Stimulated activated CD8-positive, alpha-beta memory T cell treated with anti-CD3 and anti-CD28 coated beads, Interleukin-7, amount 100 ng/mL, for 4 hours (primary cell): ENCODE measurements at regions not wholly inside any gene's neighbourhood (a gene's known extent, or its start where the extent isn't known, plus 50 kb on each side); places are given as distances from the start of the nearest gene placed in this dataset.

ENCODE experiments used
- DNase-seq, 2 donors: peaks; one replicate each; pipeline ENCODE4 v3.0.0-alpha.2; 2020; ENCODE audit warnings: low read depth in 2 of 2

GRCh38 chrY:14139521-14139920, 83.5 kb downstream of the VCY1B start:
- DNase-seq, result no peak

- DNase-seq, result no peak
These were observed 89.6 kb downstream of the VCY1B start for GRCh38 chrY:14145614-14146013.

DNA sequence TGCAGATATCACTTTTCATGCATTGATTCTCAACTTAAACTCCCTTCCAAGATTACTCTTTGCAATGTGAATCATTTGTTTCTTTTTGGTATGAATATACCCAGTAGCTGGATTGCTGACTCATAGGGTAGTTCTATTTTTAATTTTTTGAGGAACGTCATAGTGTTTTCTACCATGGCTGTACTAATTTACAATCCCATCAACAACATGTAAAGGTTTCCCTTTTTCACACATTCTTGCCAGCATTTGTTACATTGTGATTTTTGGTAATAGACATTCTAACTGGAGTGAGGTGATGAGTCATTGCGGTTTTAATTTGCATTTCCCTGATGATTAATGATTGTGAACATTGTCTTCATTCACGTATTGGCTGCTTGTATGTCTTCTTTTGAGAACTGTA, 126.7 kb downstream of the VCY1B start:
- DNase-seq, result no peak

DNA sequence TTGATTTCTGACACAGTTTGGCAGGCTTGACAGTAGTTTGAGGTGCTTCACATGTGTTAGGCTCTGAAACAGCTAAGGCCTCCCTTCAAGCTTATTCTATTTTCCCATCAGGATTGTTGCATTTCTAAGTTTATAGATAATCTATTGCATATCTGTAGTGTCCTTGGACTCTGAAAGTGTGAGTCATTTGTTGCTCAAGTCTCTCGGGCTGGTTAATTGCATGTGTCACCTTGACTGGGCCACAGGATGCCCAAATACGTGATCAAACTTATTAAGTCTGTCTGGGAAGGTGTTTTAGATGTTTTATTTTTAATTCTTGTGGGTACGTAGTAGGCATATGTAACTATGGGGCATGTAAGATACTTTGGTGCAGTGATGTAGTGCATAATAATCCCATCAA, 166.0 kb downstream of the VCY1B start:
- DNase-seq, result no peak

- no peak for DNase-seq
These were observed 175.7 kb downstream of the VCY1B start for GRCh38 chrY:14231703-14232102.

DNA sequence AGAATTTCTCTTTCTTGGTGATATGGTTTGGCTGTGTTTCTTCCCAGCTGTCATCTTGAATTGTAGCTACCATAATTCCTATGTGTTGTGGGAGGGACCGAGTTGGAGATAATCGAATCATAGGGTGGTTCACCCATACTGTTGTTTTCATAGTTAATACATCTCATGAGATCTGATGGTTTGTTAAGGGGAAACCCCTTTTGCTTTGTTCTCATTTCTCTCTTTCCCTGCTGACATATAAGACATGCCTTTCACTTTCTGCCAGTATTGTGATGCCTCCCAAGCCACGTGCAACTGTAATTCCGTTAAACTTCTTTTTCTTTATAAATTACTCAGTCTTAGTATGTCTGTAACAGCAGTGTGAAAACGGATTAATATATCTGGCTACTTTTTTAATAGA, 179.0 kb downstream of the VCY1B start:
- DNase-seq, result no peak

DNA sequence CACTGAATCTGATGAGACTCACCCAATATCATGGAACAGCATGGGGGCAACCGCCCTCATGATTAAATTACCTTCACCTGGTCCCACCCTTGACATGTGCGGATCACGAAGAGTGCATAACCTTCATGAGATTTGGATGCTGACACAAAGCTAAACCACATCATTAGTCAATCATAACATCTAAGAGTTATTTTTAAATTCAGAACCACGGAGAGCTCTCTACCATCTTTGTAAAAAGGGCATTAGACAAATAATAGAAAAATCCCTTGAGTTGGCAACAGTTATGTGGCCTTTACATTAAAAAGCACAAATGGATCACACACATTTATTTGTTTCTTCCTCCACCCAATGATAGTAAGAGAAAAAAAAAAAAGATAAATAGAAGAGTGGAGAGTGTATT, 182.2 kb downstream of the VCY1B start:
- DNase-seq, result no peak

GRCh38 chrY:14246948-14247347, 190.9 kb downstream of the VCY1B start:
- no peak for DNase-seq

DNA sequence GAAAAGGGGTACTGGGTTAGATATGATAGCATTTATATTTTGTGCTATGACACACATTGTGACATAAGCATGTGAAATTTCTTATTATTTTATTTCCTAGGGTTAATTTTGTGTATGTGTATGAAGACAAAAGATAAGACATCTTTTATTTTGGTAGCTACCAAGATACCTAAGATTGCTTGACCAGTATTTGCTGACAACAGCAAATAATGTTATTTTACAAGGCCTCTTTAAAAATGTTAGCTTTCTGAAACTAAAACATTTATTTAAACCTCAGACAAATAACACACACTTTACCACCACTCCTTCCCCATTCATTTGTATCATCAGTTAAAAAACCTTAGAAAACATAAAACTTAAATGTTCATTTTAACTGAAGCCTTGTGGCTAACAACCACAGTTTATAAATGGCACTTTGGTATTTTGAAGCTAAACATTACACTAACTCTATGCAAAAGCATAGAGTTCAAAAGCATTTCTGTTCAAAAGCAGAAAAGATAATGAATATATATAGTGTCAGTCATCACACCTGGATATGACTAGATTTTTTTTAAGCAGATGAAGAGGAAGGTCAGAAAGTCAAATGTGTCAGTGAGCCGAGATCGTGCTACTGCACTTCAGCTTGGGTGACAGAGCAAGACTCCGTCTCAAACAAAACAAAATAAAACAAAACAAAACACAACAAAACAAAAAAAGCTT, 193.0 kb downstream of the VCY1B start:
- DNase-seq, result no peak

GRCh38 chrY:14255965-14256816, 200.2 kb downstream of the VCY1B start:
- DNase-seq, result no peak

GRCh38 chrY:14256817-14257168, 200.8 kb downstream of the VCY1B start:
- no peak for DNase-seq

GRCh38 chrY:14277029-14277428, 221.0 kb downstream of the VCY1B start:
- no peak for DNase-seq

DNA sequence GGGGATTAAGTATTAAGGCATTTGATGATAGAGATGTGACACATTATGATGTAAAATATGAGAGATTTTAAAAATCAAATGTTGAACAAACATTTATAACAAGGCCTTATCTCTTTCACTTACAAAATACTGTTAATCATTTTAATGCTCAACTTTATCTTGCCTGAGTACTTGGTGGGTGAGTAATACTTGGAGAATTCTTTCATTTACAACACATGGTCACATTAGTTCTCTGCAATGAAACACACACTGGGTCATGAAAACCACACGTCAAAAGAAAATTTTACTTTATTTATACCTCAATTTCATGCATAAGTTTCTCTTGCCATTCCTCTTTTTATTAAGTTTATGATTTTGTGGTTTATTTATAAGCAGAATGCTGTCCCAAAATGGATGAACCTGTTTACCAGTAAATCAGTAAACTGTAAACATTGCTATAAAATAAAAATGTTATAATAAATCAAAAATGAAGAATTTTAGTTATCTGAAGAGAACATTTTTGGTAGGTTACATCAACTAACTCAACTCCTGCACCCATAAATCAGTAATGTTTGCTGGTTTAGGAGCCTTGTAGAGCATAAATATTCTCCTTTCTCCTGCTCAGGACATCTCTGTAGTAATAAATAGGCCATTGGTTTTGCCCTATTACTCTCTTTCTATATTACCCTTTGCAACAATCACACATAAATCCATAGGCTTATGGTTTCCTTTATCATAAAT, 233.5 kb upstream of the NLGN4Y start:
- no peak for DNase-seq

DNA sequence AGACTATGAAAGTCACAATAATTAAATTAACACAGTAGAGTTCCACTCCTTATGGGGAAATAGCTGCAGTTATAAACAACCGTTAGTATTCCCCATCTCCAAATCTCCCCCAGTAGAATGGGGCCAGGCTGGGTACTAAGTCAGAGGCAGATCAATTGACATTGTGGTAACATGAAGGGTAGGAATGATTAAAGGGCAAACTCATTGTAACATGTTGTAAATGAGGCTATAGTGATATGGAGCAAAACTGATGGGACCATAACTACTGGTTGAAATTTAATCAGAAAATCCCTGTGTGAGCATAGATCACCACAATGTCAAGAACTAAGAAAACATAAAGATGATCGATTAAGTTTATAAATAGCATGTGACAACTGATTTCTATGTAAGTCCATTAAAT, 231.9 kb upstream of the NLGN4Y start:
- no peak for DNase-seq

- no peak for DNase-seq
These were observed 223.6 kb upstream of the NLGN4Y start for GRCh38 chrY:14300775-14301174.

- DNase-seq, result no peak
These were observed 222.8 kb upstream of the NLGN4Y start for GRCh38 chrY:14301552-14301951.

DNA sequence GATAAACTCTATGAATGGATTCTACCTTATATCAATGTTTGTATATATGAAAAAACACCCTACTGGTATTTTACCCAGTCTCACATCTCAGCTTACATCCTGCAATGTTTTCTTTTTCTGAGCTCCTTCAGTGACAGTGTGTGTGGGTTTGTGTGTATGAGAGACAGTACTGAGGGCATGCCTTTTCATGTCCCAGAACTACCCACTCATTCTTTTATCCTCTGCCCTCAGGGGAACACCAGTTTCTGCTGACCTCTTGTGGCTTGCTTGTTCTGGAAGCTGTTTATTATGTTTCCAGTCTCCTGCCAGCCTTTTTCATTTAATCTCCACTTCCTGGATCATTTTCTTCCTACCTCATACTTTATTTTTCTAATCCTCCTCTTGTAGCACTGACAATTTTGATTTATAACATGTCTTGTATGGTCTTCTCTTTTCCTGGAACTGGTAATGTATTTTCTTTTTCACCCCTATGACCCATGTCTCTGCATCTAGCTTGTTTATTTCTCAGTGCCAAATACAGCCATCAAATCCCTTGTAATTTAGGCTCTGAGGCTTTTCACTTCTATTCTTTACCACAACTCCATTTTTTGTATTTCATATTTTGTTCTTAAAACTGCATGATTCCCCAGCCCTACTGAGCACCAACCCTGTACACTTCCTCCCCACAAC, 195.5 kb upstream of the NLGN4Y start:
- no peak for DNase-seq

- DNase-seq, result no peak
These were observed 194.0 kb upstream of the NLGN4Y start for GRCh38 chrY:14330362-14330761.

DNA sequence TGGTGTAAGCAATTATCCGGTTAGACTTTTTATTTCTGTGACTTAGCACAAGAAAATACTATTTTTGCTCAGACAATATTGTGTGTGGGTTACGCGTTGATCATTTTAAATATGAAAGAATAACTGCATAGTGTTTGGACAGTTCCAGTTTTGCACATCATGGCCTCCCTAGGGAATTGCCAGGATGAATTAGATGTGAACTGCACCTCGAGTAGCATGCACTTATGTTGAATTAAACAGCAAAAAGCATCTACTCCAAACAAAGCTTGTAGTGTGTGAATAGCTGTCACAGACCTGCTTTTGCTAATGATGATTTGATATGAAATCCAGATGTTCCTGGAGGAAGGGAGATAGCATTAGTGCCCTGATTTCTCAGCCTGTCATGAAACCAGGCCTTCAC, 184.8 kb upstream of the NLGN4Y start:
- no peak for DNase-seq

DNA sequence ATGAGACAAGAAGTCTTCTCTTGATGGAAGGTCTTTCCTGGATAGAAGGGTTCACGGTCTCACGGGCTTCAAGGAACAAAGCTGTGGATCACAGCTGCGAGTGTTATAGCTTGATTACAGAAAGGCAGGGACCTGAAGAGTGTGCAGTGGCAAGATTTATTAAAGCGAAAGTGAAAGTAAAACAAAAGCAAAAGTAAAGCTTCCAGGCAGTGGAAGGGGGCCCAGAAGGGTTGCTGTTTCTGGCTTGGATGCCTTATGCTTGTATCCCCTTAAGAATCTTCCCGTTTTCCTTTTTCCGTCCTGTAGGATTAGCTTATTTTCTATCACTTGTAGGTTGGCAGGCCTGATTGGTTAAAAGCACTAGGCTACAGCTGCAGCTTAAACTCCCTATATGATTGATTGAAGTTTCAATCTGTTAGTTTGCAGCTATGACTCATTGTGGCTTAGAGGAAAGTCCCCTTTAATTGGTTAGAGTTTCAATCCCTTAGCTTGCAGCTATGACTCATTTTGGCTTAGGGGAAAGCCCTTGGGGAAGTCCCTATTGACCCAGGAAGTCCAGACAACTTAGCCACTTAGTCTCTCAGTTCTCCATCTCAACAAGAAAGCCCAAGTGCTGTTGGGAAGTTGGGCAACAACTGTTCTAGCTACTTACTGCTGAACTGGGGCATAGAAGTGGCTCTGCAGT, 183.7 kb upstream of the NLGN4Y start:
- peak in 1 of 2 donors; percentile 36 for DNase-seq

GRCh38 chrY:14344648-14345333, 179.5 kb upstream of the NLGN4Y start:
- no peak for DNase-seq
